PFSK-1 (cell line): ENCODE measurements at regions not wholly inside any gene's neighbourhood (a gene's known extent, or its start where the extent isn't known, plus 50 kb on each side); places are given as distances from the start of the nearest gene placed in this dataset.

Experiments used
- POLR2AphosphoS5 ChIP-seq: IDR thresholded peaks from 2 replicates; pipeline ENCODE4 v1.6.1; 2012; ENCODE audit warnings: low read depth, mild to moderate bottlenecking, control low read depth, low read length, moderate library complexity
- REST ChIP-seq, 2 experiments: IDR thresholded peaks; 2 replicates each; pipeline versions ENCODE4 v1.6.1 to v1.8.0; 2011 to 2012; ENCODE audit warnings: low read depth in 2 of 2, low read length in 2 of 2, control low read depth in 1 of 2, inconsistent platforms in 1 of 2, mild to moderate bottlenecking in 1 of 2, moderate library complexity in 1 of 2; ENCODE audit not compliant: insufficient read depth in 1 of 2
- SIN3A ChIP-seq: IDR thresholded peaks from 2 replicates; pipeline ENCODE4 v1.6.1; 2012; ENCODE audit warnings: mild to moderate bottlenecking, low read length, moderate library complexity, borderline replicate concordance; ENCODE audit not compliant: insufficient read depth
- TAF1 ChIP-seq: IDR thresholded peaks from 2 replicates; pipeline ENCODE4 v1.6.1; 2012; ENCODE audit warnings: low read length, control low read depth, borderline replicate concordance; ENCODE audit not compliant: insufficient read depth

DNA sequence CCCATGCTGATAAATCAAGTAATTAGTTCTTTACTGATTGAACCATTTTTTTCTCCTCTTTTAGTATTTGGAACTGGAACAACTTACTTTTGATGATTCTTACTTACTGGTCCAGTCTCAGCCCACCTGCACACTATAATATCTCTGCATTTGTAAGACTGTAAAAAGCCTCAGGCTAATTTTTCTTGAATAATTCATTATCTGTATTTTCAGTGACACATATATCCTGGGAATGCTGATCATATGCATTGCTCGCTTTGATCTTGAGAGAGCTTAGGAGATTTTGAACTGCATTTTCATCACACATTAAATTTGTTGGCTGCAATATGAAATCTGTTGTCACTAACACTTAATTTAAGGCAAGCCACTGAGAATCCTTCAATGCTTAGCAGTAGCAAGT lies 760.6 kb downstream of the EDEM1 start:
- TF ChIP-seq POLR2AphosphoS5, result no peak
- TF ChIP-seq TAF1, result no peak
- TF ChIP-seq REST (IDR thresholded peaks at IDR 0.05; ENCODE audit: insufficient read depth in 1 of 2, low read depth in 2 of 2, low read length in 2 of 2), result no peak
- no peak for TF ChIP-seq SIN3A
